HG02798 (cell line): ENCODE measurements at regions not wholly inside any gene's neighbourhood (a gene's known extent, or its start where the extent isn't known, plus 50 kb on each side); places are given as distances from the start of the nearest gene placed in this dataset.

Source experiments
- ATAC-seq: cut with Tn5 transposase; IDR thresholded peaks from one replicate; pipeline ENCODE4 v1.9.1; 2021; ENCODE audit warnings: mild to moderate bottlenecking; ENCODE audit not compliant: unreplicated experiment, poor library complexity

DNA sequence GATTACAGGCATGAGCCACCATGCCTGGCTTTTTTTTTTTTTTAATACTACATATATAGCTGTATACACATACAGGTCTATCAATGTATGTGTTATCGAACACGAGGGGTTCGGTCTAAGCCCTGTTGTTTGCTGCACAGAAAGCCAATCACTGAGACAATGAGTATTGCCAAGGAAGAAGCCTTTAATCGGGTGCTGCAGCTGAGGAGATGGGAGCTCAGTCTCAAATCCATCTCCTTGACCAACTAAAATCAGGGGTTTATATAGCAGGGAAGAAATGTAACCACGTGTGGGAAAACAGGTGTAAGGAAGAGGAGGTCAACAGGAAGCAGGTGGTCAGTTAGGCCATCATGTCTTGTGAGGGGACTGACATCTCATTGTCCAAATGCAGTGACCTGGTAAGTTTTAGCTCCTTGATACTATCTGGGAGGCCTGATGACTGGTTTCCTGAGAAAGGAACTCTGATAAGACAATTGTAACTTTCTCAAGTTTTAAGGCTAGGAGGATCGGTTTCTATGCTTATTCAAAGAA is 80.9 kb upstream of the MAP1LC3B2 start:
- no peak for ATAC-seq

DNA sequence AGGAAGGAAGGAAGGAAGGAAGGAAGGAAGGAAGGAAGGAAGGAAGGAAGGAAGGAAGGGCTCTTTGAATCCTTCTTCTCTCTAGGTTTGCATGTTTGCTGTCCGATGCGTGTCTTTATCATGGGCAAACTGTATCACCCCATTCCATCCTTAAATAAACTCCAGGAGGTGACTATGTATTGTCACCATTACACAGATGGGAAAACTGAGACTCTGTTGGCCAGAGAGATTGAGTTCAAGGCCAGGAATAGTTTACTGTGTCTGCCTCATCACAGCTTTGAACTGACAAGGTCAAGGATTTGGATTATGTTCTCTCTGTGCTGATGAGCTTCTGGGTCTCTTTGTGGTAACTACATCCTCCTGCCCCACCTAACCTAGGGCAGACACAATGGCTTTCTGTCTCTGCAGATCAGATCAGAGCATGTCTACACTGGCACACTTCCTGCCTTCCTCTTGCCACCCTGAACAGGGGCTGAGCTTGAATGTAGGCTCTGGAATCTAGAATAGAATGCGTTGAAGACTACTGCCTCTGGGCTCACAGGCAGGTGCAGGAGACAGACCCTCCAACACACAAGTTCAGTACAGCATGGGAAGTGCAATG is 78.9 kb upstream of the MAP1LC3B2 start:
- no peak for ATAC-seq

DNA sequence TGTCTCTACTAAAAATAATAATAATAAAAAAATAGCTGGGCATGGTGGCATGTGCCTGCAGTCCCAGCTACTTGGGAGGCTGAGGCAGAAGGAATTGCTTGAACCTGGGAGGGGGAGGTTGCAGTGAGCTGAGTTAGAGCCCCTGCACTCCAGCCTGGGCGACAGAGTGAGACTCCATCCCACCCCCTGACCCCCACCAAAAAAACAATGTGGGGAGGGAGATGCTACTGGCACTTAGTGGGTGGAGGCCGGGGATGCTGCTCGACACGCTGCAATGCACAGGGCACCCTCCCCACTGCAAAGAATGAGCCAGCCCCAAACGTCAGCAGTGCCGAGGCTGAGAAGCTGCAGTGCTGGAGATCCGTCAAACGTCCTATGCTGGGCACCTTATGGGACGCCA is 77.5 kb upstream of the MAP1LC3B2 start:
- no peak for ATAC-seq

DNA sequence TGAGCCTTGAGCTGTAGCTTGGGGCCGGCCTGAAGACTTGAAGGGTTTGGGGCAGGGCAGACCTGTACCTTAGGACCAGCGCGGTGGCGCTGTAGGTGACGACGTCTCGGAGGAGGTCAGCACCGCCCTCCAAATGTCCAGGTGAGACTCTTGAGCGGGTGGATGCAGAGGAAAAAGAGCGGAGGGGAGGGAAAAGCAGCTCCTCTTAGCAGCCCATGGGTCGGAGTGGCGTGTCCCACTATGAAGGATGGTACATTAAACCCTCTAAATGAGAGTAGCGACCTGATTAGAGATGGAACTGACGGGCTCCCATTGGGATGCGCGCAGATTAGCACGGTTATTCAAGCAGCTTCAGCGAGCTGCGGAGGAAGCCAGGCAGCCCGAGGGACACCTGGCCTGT is 77.0 kb upstream of the MAP1LC3B2 start:
- no peak for ATAC-seq

DNA sequence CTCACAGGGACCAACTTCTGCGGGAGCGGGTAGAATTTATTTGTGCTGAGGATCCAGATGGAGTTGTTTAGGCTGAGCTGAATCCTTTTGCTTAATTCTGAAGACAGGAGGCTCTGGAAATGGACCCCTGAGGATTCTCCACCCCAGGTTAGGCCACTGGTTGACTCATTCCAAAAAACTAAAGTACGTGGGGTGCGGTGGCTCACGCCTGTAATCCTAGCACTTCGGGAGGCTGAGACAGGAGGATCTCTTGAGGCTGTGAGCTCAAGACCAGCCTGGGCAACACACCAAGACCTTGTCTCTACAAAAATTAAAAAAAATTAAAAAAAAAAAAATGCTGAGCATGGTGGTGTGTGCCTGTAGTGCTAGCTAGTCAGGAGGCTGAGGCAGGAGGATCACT is 76.3 kb upstream of the MAP1LC3B2 start:
- ATAC-seq = no peak

DNA sequence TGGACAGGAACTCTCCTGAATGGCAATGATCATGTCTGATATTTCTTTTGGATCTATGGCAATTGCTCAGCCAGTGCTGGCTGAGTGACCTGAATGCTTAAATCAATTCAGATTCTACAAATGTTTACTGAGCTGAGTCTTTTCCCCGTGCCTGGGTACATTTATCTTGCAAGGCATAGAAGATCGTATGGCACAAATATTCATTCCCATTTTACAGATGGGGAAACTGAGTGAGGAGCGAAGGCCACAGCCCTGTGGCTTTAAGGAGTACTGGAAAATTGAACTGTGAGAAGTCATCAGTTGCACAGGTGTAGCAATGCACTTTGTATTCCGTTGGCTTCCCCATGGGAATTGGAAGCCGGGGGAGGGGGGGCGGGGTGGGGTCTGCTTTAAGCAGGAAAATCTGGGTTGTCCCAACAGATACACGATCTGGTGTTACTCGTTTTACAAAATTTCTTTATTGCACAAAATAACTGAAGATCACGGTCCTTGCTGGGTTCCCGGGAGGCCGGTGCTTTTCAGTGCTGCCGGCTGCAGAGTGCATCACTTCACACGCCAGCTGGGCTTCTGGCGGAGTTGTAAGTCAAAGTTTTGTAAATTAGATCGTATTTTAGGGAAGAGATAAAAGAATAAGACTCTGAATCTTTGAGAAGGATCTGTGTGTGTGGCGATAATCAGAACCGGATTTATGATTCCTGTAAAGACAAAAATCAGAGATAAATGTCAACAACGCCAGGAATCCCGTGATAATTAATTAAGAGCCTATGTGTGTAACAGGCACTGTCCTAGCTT is 75.0 kb upstream of the MAP1LC3B2 start:
- no peak for ATAC-seq

DNA sequence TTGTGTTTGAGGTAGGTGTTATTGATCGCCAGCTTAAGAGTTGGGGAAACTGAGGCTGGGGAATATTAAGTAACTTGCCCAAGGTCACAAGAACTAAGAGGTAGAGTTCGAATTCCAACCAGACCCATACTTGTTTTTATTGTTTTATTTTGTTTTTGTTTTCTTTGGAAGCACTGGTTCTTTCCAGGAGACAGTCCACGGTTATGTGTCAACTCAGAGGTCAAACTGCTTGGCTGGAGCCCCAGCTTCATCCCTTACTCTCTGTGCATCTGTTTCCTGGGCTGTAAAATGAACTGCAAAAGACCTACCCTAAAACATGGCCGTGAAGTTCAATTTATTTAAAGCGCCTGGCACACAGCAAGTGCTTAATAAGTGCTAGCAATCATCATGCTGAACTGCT is 74.4 kb upstream of the MAP1LC3B2 start:
- ATAC-seq = no peak

DNA sequence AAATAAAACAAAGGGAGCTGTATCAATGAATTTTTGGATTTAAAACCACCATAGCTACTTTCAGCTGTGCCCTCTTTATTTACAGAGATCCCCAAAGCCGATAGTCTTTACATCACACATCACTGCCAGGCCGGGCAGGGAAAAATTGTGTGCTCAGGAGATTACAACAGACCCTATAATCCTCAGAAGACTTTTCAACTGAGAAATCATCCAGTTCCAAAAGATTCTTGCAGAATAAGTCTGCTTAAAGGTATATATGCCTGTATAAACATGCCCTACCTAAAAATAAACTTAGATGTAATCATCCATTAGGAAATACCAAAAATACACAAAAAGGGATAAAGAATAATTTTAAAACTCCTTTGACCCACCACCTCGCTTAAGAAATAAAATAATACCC is 70.1 kb upstream of the MAP1LC3B2 start:
- ATAC-seq = no peak

DNA sequence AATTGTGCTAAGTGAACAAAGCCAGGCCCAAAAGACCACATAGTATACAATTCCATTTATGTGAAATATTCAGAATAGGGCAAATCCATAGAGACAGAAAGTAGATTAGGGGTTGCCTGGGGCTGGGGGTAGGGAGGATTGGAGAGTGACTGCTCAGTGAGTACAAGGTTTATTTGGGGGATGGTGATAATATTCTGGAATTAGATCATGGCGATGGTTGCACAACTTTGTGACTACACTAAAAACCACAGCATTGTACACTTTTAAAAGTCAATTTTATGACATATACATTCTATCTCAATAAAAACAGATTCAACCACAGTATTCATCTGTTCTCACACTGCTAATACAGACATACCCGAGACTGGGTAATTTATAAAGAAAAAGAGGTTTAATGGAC is 68.7 kb upstream of the MAP1LC3B2 start:
- ATAC-seq = no peak

DNA sequence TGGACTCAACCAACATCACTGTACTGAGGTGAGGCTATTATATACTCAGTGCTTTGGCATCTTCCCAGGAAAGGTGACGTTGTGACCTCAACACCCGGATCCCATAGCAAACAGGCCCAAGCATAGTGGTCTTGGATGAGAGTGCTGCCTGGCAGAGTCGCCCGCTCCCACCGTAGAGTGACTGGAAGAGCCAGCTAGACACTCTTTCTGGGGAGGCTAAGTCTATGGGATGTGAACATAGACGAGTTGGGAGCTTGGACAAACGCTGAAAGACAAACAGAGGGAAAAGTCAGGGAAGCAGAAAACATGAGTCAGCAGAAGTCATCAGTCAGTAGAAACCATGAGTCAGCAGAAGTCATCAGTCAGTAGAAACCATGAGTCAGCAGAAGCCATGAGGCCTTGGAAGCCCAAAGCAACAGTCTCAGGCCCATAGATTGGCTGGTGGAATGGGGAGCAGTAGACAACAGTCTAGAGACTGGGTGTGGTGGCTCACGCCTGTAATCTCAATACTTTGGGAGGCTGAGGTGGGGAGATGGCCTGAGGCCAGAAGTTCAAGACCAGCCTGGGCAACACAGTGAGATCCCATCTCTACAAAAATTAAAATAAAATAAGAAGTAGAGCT is 66.4 kb upstream of the MAP1LC3B2 start:
- no peak for ATAC-seq

DNA sequence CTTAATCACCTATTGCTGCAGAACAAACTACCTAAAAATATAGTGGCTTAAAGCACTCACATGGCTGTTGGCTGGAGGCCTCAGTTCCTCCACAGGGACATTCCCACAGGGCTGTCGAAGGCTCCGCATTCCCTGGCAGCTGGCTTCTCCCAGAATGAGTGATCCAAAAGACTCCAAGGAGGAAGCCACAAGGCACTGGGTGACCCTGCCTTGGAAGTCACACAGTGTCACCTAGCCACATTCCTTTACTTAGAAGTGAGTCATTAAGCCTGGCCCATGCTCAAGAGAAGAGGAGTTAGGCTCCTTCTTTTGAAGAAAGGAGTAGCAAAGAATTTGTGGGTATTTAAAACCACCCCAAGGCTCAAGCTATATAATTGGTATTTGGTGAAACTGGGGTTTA is 63.9 kb upstream of the MAP1LC3B2 start:
- ATAC-seq = no peak

DNA sequence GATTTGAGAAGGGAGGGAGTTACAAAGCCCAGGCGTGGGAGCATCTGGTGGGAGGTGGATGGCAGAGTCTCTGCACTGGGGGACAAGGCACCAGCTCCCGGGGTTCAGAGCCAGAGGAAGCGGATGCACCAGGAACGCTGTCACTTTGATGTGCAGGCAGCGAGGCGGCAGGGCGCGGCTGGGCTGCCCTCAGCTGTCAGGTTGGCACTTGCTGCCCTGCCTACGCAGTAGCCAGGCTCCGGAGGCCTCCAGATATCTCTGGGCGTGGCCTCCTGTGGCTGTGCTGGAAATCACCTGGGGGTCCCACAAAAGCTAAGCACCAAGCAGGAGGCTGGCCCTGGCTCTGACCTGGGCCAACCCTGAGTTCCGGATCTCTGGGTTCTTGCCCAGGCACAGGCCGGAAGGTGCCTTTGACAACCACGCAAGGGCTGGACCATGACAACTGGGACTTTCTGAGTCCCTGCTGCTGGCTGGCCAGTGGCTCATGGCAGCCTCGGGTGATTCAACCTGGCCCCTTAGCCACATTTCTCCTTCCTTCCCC is 62.1 kb upstream of the MAP1LC3B2 start:
- ATAC-seq = no peak

DNA sequence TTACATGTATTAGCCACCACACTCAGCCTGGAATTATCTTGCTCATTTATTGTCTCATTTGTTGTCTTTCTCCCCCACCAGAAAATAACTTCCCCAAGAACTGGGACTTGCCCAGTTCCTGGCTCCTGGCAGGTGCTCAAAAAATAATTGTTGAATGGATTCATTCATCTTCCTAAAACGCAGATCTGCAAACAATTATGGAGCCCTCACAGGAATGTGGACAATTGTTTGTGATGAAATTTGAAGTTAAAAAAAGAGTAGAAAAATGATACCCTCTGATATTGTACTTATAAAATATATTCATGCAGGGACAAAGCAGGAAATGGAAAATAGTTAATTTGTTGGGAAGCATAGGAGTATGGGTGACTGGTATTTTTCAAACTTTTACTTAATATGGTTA is 60.7 kb upstream of the MAP1LC3B2 start:
- ATAC-seq = no peak

DNA sequence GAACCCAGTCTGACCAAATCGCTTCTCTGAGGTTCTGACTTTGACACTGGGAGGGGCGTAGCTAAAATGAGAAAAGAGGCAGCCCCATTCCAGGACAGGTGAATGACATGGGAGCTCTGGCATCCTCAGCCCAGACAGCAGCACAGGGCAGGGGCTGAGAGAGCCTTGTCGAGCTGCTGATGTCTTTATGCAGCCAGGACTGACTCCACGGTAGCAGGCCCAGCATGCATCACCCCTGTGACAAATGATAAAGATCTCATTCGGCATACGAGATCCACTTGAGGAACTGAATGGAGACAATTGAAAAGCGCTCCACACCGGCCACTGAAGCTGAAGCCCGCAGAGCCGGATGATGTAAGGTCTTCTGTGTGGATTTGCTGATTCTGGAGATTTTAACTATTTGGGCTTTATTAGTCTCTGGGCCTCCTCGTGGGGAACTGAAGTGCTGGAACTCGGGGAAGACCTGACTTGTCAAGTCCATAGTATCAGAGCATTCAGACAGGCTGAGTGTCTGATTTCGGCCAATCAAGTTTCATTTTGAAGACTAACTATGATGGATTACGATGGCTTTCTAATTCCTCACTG is 56.9 kb upstream of the MAP1LC3B2 start:
- ATAC-seq = no peak

DNA sequence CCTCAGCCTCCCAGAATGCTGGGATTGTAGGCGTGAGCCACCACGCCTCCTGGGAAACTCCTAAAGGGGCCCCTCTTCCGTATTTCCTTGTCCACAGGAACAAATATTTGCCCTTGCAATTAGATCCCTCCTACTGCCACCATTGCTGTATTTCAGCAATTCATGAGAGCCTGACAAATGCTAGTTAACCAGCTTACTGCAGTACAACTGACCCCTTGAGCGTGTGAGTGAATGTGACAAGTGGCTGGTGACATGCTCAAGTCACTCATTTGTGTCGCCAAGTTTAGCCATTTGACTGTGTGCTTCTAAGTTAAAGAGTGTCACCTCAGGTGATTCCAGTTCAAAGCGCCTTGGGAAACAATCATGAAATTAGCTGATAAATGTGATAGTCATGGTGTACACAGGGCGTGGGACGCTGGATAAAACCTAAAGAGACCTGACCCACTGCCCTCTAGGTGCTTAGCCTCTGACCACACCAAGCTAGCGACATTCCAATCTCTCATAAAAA is 56.1 kb upstream of the MAP1LC3B2 start:
- no peak for ATAC-seq

DNA sequence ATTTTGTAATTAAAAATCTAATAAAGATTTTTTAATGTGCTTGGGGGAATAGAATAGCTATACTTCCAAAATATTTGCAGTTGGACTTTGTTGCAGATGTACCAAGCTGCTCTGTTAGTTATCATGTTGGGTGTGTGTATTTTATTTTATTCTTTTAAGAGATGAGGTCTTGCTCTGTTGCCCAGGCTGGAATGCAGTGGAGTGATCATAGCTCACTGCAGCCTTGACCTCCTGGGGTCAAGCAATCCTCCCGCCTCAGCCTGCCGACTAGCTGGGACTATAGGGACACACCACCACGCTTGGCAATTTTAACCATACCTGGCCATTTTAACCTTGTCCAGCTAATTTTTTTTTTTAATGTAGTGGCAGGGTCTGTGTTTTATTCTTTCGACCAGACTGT is 54.7 kb upstream of the MAP1LC3B2 start:
- ATAC-seq = no peak

DNA sequence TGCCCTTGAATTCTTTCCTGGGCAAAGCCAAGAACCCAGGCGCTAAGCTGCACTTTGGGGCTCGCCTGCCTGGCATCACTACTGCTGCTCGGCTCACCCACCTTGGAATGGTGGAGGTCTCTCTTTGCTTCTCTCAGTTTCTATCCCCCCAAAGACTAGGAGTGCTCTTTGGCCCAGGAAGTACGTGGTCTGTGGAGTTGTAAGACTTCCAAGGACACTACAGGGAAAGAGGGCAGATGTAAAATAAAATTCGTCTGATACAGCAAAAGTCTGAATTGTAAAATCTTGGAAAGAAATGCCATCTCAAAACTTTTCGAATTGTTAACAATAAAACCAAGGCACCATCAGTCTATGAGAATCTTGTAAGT is 52.5 kb upstream of the MAP1LC3B2 start:
- ATAC-seq = no peak

DNA sequence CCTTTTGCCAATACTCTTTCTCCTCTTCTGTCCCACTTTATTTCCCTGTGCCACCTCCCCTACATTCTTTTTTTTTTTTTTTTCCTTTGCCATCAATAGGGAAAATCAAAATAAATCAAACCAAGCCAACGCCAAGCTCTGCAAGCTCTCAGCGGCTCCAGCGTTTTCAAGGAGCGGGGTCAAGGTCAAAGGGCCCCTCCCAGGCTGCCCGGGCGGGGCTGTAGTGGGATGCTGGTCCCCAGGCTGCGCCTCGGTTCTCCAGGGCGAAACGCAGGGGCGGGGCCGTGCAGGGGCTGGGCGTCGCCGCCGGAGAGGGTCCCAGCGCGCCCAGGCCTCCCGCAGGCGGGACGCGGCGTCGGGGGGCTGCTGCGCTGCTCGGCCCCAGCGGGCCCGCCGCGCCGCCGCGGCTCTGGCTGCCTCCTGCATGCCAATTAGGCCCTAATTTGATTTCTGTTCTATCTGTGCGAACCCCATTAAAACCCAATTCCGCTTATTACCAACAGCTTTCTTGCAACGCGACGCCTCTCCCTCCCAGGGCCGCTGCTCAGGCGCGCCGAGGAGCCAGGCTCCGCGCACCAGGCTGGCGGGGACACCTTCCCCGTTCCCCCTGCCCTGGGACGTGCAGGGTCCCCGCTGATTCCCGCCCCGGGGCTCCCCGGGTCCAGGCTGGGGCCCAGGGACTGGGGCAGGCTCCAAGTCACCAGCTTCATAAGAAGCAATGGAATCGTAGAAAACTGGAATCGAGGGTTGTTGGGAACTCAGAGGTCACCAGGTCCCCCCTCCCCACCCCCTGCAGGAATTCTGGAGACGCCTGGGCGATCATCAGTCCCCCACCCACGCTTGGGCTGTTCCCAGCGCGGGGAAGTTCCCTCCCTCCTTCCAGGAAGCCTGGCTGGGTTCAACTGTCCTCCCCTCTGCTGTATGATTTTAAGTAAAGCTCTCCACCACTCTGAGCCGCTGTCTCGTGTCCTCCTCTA is 50.7 kb upstream of the MAP1LC3B2 start:
- peak; percentile 37 for ATAC-seq
